Fibroblast of villous mesenchyme (primary cell): ENCODE measurements at regions not wholly inside any gene's neighbourhood (a gene's known extent, or its start where the extent isn't known, plus 50 kb on each side); places are given as distances from the start of the nearest gene placed in this dataset.

Experiments used
- DNase-seq: peaks from one replicate; pipeline ENCODE4 v3.0.0-alpha.2; 2010; ENCODE audit warnings: low read depth
- H3K4me3 ChIP-seq: 2 replicates; pipeline ENCODE4 v1.5.1; 2011; ENCODE audit warnings: low read depth, mild to moderate bottlenecking, low read length
- TF ChIP-seq, protein P1 (sequence below): IDR thresholded peaks from 2 replicates; pipeline ENCODE4 v1.5.1; 2012; ENCODE audit warnings: low read depth, mild to moderate bottlenecking, low read length; ENCODE audit not compliant: insufficient read depth

DNA sequence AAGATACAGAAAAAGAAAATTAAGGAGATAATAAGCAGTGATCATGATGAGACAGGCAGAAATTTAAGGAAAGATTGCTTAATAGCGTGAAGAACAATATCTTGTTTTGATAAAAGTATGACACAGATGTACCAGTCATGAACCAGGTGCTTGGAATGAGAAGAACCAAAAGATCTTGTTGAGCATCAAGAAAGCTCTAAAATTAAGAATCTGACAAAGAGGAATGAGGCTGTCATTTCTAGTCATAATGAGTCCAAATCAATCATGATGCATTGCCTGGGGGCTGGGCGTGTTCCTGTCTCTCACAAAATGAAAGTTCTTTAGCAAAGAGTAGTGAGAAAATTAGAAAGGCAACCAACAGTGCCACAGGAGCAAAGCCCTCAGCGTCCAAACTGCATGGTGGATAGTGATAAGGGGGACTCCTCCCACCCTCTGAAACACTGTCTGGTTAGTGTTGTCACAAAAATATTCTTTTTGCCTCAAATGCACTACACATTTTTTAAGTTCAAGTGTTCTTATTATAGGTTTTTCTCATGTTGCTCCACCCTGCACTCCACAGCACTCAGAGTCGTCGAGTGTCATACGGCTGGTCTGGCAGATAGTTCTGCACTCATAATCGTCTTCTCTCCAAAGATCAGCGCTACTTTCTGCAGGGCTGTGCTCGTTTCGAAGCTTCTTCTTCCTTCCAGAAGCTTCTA lies 439.6 kb downstream of the TNS3 start:
- no peak for DNase-seq
- no peak overlapping the region for H3K4me3 ChIP-seq
- TF ChIP-seq, protein P1, sequence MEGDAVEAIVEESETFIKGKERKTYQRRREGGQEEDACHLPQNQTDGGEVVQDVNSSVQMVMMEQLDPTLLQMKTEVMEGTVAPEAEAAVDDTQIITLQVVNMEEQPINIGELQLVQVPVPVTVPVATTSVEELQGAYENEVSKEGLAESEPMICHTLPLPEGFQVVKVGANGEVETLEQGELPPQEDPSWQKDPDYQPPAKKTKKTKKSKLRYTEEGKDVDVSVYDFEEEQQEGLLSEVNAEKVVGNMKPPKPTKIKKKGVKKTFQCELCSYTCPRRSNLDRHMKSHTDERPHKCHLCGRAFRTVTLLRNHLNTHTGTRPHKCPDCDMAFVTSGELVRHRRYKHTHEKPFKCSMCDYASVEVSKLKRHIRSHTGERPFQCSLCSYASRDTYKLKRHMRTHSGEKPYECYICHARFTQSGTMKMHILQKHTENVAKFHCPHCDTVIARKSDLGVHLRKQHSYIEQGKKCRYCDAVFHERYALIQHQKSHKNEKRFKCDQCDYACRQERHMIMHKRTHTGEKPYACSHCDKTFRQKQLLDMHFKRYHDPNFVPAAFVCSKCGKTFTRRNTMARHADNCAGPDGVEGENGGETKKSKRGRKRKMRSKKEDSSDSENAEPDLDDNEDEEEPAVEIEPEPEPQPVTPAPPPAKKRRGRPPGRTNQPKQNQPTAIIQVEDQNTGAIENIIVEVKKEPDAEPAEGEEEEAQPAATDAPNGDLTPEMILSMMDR, result no peak

DNA sequence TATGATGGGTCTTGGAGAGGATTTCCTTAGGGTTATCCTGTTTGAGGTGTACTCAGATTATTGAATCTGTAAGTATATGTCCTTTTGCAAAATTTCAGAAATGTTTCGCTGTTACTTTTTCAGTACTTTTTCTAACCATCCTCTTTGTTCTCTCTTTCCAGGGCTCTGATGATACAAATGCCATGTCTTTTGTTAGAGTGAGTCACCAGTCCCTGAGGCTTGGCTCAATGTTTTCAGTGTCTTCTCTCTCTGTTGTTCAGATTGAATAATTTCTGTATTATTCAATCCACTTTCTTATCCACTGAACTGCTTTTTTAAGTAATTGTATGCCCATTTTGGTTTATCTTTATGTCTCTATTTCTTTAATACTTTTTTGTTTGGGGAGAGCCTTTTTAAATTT lies 449.4 kb downstream of the TNS3 start:
- no peak for DNase-seq
- H3K4me3 ChIP-seq, result no peak overlapping the region
- TF ChIP-seq, protein P1, result no peak

DNA sequence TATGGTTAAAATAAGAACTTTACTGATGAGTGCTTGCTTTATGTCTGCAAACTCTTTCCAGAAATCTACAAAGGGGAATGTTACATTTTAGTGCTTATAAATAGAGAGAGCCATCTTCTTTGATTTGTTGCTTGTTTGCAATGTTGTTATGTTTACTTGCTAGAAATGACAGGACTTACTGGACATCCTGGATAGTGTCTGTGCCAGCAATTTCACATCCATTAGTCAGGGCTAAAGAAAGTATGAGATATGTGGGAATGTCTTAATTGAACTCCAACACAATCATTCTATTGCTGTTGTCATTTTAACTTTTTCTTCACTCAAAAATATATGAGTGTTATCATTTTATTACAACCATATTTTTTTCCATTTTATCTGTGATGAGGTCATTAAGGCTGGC lies 453.2 kb downstream of the TNS3 start:
- DNase-seq, result peak; percentile 37
- TF ChIP-seq, protein P1, result no peak
- H3K4me3 ChIP-seq, result no peak overlapping the region

DNA sequence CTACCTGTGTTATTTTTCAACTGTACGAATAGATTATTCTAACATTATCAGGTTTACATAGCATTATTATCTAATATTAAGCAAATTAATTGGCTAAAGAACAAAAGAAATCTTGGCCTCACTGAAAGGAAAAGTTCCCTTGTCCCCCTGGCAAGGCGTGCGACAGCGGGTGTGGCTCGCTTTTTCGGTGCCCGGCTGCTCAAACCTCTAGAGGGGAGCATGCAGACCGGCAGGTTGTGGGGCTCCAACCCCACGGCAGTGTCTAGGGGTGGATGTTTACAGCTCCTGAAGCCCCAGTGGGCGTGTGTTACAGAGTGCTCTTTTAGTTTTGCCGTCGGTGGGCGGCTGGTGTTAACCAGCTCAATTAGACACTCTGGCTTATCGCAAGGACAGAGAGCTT lies 456.4 kb downstream of the TNS3 start:
- TF ChIP-seq, protein P1, result no peak
- DNase-seq, result no peak
- no peak overlapping the region for H3K4me3 ChIP-seq

DNA sequence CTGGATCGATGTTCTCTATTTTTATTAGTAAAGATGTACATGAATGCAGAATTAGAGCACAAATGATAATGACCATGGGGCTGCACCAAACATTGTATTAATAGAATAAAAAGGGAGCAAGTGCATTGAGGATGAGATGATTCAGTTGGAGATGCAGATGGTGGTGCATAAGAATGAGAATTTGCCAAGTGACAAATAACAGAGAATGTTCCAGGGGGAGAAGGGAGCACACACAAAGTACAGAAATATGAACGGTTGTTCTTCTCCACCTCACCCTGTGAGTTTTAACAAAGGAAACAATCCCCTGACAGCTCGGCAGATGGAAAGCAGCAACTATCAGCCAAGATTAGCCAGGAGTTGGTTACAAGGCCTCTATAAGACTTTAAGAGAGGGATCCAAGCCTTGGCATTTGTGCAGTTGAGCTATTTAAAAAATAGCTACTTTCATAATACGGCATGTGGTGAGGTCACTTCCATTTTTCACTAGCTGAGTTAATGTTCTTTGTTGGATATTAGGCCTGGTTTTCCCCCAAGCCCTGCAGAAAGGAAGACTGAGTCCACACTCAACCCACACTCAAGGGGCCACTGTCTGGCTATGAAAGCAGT lies 462.5 kb downstream of the TNS3 start:
- no peak for DNase-seq
- TF ChIP-seq, protein P1, result no peak
- no peak overlapping the region for H3K4me3 ChIP-seq

DNA sequence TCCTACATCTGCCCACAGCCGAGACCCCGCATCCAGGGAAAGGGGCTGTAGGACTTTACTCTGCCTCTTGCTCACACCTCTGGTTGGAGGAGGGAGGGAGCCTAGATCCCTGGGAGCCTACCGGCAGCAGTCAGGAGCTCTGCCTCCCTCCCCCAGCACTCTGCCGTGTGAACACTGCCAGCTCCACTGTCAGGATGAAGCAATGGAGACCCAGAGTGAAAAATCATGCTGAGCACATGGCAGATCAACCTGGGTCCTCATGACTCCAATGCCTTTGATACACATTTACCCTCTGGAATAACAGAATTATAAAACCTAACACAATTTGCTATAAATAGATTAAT lies 477.7 kb downstream of the TNS3 start:
- DNase-seq, result no peak
- no peak overlapping the region for H3K4me3 ChIP-seq
- TF ChIP-seq, protein P1, result no peak
